GM23338 (cell line): ENCODE measurements at regions not wholly inside any gene's neighbourhood (a gene's known extent, or its start where the extent isn't known, plus 50 kb on each side); places are given as distances from the start of the nearest gene placed in this dataset.

Experiments used
- ATAC-seq: fragments of 200-7000 bp; cut with Tn5 transposase; 3 replicates; pipeline ENCODE4 v1.9.1; 2020
- DNase-seq: peaks from one replicate; pipeline ENCODE4 v3.0.0-alpha.2; 2015; ENCODE audit warnings: low spot score
- H2AFZ ChIP-seq: fragments of 200-600 bp; sonication (generic); 2 replicates; pipeline ENCODE4 v1.8.0; 2016; ENCODE audit warnings: antibody characterized with exemption, mild to moderate bottlenecking, moderate library complexity
- H3F3A ChIP-seq: fragments of 200-600 bp; sonication (generic); replicated peaks from 2 replicates; pipeline ENCODE4 v1.8.0; 2017; ENCODE audit warnings: antibody characterized with exemption, mixed run types, low read depth
- H3K27ac ChIP-seq: fragments of 200-600 bp; sonication (generic); 2 replicates; pipeline ENCODE4 v1.6.1; 2016; ENCODE audit warnings: low read depth
- H3K27me3 ChIP-seq: fragments of 200-600 bp; sonication (generic); 2 replicates; pipeline ENCODE4 v1.8.0; 2016; ENCODE audit warnings: mild to moderate bottlenecking, mixed run types, moderate library complexity; ENCODE audit not compliant: insufficient read depth
- H3K36me3 ChIP-seq: fragments of 200-600 bp; sonication (generic); 2 replicates; pipeline ENCODE4 v1.8.0; 2016; ENCODE audit warnings: mild to moderate bottlenecking; ENCODE audit not compliant: insufficient read depth
- H3K4me1 ChIP-seq: fragments of 200-600 bp; sonication (generic); 2 replicates; pipeline ENCODE4 v1.8.0; 2016; ENCODE audit warnings: mild to moderate bottlenecking, moderate library complexity; ENCODE audit not compliant: insufficient read depth
- H3K4me2 ChIP-seq: fragments of 200-600 bp; sonication (generic); 2 replicates; pipeline ENCODE4 v1.7.1; 2017; ENCODE audit warnings: mixed run types
- H3K4me3 ChIP-seq: fragments of 200-600 bp; sonication (generic); 2 replicates; pipeline ENCODE4 v1.6.1; 2016; ENCODE audit warnings: mixed run types
- H3K79me2 ChIP-seq: fragments of 200-600 bp; sonication (generic); replicated peaks from 2 replicates; pipeline ENCODE4 v1.8.0; 2017; ENCODE audit warnings: mild to moderate bottlenecking; ENCODE audit not compliant: insufficient read depth
- H3K9me2 ChIP-seq: fragments of 200-600 bp; sonication (generic); 2 replicates; pipeline ENCODE4 v1.8.0; 2017; ENCODE audit not compliant: insufficient read depth
- H4K20me1 ChIP-seq: fragments of 200-600 bp; sonication (generic); replicated peaks from 2 replicates; pipeline ENCODE4 v1.8.0; 2017; ENCODE audit warnings: mild to moderate bottlenecking; ENCODE audit not compliant: insufficient read depth
- H3K27ac Mint-ChIP-seq: 2 replicates; pipeline ENCODE4 v1.8.0; 2020; ENCODE audit warnings: inconsistent platforms, mild to moderate bottlenecking, moderate library complexity, mixed read lengths
- H3K27me3 Mint-ChIP-seq: 3 replicates; pipeline ENCODE4 v1.8.0; 2022; ENCODE audit warnings: low read depth, mild to moderate bottlenecking, moderate library complexity, mixed read lengths, inconsistent platforms; ENCODE audit not compliant: insufficient read depth, poor library complexity
- H3K36me3 Mint-ChIP-seq: 3 replicates; pipeline ENCODE4 v1.8.0; 2021; ENCODE audit warnings: low read depth, mild to moderate bottlenecking, inconsistent platforms, moderate library complexity, mixed read lengths
- H3K4me1 Mint-ChIP-seq: 3 replicates; pipeline ENCODE4 v1.8.0; 2020; ENCODE audit warnings: mild to moderate bottlenecking, inconsistent platforms, mixed read lengths
- H3K4me3 Mint-ChIP-seq: 3 replicates; pipeline ENCODE4 v1.8.0; 2021; ENCODE audit warnings: moderate library complexity, mild to moderate bottlenecking, inconsistent platforms, mixed read lengths
- H3K9me3 Mint-ChIP-seq: 3 replicates; pipeline ENCODE4 v1.8.0; 2020; ENCODE audit warnings: moderate library complexity, mild to moderate bottlenecking, inconsistent platforms, mixed read lengths
- CREB1 ChIP-seq: fragments of 250-450 bp; sonication (Bioruptor Pico); IDR thresholded peaks from 2 replicates; pipeline ENCODE4 v1.5.0; 2020; ENCODE audit warnings: low read depth, mild to moderate bottlenecking, moderate library complexity
- ETS1 ChIP-seq: IDR thresholded peaks from 2 replicates; pipeline ENCODE4 v1.6.1; 2016; ENCODE audit warnings: antibody characterized with exemption
- EZH2 ChIP-seq: fragments of 200-600 bp; sonication (generic); IDR thresholded peaks from one replicate; pipeline ENCODE4 v1.8.0; 2017; ENCODE audit warnings: antibody characterized with exemption, mild to moderate bottlenecking, low read depth; ENCODE audit not compliant: unreplicated experiment
- EZH2phosphoT487 ChIP-seq: fragments of 200-600 bp; sonication (generic); IDR thresholded peaks from one replicate; pipeline ENCODE4 v1.8.1; 2018; ENCODE audit warnings: antibody characterized with exemption; ENCODE audit not compliant: unreplicated experiment
- NANOG ChIP-seq: IDR thresholded peaks from 2 replicates; pipeline ENCODE4 v1.6.1; 2016; ENCODE audit warnings: antibody characterized with exemption, borderline replicate concordance
- STAT1 ChIP-seq: IDR thresholded peaks from one replicate; pipeline ENCODE4 v1.6.1; 2016; ENCODE audit warnings: antibody characterized with exemption; ENCODE audit not compliant: unreplicated experiment
- ZNF114 ChIP-seq: fragments of 250-450 bp; sonication (Bioruptor Pico); IDR thresholded peaks from 2 replicates; pipeline ENCODE4 v1.5.0; 2020; ENCODE audit warnings: mild to moderate bottlenecking, moderate library complexity
- ZNF331 ChIP-seq: fragments of 250-450 bp; sonication (Bioruptor Pico); IDR thresholded peaks from 2 replicates; pipeline ENCODE4 v1.5.0; 2020; ENCODE audit warnings: low read depth, mild to moderate bottlenecking, moderate library complexity
- TF ChIP-seq, protein P1 (sequence below), 2 experiments: fragments of 200-600 bp in 1 of 2; sonication (generic) in 1 of 2; conservative IDR thresholded peaks; 2 replicates each; pipeline versions ENCODE4 v1.5.1 to v1.6.1; 2016 to 2017; ENCODE audit warnings: antibody characterized with exemption in 2 of 2, low read depth in 2 of 2, mild to moderate bottlenecking in 2 of 2, moderate library complexity in 1 of 2
- TF ChIP-seq, protein P2 (sequence below): fragments of 250-450 bp; sonication (Bioruptor Pico); IDR thresholded peaks from 2 replicates; pipeline ENCODE4 v1.5.0; 2020; ENCODE audit warnings: mild to moderate bottlenecking, moderate library complexity

DNA sequence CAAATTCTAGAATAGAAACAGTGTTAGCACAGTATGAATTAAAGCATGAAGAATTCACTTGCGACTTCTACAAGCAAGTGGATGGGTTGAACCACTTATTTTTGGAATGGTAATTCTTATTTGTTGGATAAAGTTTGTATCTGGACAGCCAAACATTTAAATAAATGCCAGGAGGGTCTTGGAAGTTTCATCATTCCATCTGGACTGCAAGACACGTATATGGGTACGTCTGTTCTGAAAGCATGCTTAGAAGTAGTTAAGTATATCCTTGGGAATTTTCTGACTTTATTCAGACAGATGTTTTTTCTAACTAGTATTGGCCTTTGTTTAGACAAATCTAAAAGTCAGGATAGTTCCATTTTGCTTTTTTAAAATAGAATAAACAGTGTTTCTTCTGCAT, 77.5 kb upstream of the CASK start:
- H3K9me3 Mint-ChIP-seq: peaks cover 4% of the 10 kb centered on the region; the same call in 1 of the 3 replicates
- ATAC-seq (no peak), DNase-seq (no peak)
- no peaks in the 10 kb centered on the region for H3K79me2 ChIP-seq
- H3K9me2 ChIP-seq: no peaks in the 10 kb centered on the region
- H3K4me3 ChIP-seq: no peak overlapping the region
- no peaks in the 10 kb centered on the region for H3K27me3 ChIP-seq
- no peak overlapping the region for H2AFZ ChIP-seq
- no peaks in the 10 kb centered on the region for H3K4me1 Mint-ChIP-seq
- H3K4me3 Mint-ChIP-seq: no peak overlapping the region
- H3K27ac Mint-ChIP-seq: no peak overlapping the region
- no peak overlapping the region for H3K4me2 ChIP-seq
- H3K36me3 Mint-ChIP-seq: peaks cover 4% of the 10 kb centered on the region; the same call in 1 of the 3 replicates
- no peaks in the 10 kb centered on the region for H4K20me1 ChIP-seq
- no peaks in the 10 kb centered on the region for H3F3A ChIP-seq
- no peaks in the 10 kb centered on the region for H3K36me3 ChIP-seq
- no peak overlapping the region for H3K27ac ChIP-seq
- H3K4me1 ChIP-seq: no peaks in the 10 kb centered on the region
- no peaks in the 10 kb centered on the region for H3K27me3 Mint-ChIP-seq
- TF ChIP-seq NANOG (no peak), ETS1 (no peak), EZH2 (no peak), ZNF114 (CRISPR knock-in tag) (no peak), ZNF331 (no peak), CREB1 (CRISPR knock-in tag) (no peak), EZH2phosphoT487 (no peak), STAT1 (no peak)
- TF ChIP-seq, protein P1, sequence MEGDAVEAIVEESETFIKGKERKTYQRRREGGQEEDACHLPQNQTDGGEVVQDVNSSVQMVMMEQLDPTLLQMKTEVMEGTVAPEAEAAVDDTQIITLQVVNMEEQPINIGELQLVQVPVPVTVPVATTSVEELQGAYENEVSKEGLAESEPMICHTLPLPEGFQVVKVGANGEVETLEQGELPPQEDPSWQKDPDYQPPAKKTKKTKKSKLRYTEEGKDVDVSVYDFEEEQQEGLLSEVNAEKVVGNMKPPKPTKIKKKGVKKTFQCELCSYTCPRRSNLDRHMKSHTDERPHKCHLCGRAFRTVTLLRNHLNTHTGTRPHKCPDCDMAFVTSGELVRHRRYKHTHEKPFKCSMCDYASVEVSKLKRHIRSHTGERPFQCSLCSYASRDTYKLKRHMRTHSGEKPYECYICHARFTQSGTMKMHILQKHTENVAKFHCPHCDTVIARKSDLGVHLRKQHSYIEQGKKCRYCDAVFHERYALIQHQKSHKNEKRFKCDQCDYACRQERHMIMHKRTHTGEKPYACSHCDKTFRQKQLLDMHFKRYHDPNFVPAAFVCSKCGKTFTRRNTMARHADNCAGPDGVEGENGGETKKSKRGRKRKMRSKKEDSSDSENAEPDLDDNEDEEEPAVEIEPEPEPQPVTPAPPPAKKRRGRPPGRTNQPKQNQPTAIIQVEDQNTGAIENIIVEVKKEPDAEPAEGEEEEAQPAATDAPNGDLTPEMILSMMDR (conservative IDR thresholded peaks at IDR 0.05; ENCODE audit: low read depth in 2 of 2): no peak

- no peak overlapping the region for H2AFZ ChIP-seq
- H3K27me3 ChIP-seq: no peaks in the 10 kb centered on the region
- ATAC-seq: no peak
- no peaks in the 10 kb centered on the region for H3F3A ChIP-seq
- H3K4me1 ChIP-seq: 0 out of 2 replicates have a peak, but pooled peaks cover 3% of the 10 kb centered on the region
- Mint-ChIP-seq H3K27ac (no peak overlapping the region), H3K4me3 (no peak overlapping the region), H3K27me3 (no peaks in the 10 kb centered on the region), H3K4me1 (no peaks in the 10 kb centered on the region), H3K9me3 (no peaks in the 10 kb centered on the region), H3K36me3 (no peaks in the 10 kb centered on the region)
- no peaks in the 10 kb centered on the region for H4K20me1 ChIP-seq
- H3K4me3 ChIP-seq: no peak overlapping the region
- H3K4me2 ChIP-seq: no peak overlapping the region
- TF ChIP-seq, protein P2, sequence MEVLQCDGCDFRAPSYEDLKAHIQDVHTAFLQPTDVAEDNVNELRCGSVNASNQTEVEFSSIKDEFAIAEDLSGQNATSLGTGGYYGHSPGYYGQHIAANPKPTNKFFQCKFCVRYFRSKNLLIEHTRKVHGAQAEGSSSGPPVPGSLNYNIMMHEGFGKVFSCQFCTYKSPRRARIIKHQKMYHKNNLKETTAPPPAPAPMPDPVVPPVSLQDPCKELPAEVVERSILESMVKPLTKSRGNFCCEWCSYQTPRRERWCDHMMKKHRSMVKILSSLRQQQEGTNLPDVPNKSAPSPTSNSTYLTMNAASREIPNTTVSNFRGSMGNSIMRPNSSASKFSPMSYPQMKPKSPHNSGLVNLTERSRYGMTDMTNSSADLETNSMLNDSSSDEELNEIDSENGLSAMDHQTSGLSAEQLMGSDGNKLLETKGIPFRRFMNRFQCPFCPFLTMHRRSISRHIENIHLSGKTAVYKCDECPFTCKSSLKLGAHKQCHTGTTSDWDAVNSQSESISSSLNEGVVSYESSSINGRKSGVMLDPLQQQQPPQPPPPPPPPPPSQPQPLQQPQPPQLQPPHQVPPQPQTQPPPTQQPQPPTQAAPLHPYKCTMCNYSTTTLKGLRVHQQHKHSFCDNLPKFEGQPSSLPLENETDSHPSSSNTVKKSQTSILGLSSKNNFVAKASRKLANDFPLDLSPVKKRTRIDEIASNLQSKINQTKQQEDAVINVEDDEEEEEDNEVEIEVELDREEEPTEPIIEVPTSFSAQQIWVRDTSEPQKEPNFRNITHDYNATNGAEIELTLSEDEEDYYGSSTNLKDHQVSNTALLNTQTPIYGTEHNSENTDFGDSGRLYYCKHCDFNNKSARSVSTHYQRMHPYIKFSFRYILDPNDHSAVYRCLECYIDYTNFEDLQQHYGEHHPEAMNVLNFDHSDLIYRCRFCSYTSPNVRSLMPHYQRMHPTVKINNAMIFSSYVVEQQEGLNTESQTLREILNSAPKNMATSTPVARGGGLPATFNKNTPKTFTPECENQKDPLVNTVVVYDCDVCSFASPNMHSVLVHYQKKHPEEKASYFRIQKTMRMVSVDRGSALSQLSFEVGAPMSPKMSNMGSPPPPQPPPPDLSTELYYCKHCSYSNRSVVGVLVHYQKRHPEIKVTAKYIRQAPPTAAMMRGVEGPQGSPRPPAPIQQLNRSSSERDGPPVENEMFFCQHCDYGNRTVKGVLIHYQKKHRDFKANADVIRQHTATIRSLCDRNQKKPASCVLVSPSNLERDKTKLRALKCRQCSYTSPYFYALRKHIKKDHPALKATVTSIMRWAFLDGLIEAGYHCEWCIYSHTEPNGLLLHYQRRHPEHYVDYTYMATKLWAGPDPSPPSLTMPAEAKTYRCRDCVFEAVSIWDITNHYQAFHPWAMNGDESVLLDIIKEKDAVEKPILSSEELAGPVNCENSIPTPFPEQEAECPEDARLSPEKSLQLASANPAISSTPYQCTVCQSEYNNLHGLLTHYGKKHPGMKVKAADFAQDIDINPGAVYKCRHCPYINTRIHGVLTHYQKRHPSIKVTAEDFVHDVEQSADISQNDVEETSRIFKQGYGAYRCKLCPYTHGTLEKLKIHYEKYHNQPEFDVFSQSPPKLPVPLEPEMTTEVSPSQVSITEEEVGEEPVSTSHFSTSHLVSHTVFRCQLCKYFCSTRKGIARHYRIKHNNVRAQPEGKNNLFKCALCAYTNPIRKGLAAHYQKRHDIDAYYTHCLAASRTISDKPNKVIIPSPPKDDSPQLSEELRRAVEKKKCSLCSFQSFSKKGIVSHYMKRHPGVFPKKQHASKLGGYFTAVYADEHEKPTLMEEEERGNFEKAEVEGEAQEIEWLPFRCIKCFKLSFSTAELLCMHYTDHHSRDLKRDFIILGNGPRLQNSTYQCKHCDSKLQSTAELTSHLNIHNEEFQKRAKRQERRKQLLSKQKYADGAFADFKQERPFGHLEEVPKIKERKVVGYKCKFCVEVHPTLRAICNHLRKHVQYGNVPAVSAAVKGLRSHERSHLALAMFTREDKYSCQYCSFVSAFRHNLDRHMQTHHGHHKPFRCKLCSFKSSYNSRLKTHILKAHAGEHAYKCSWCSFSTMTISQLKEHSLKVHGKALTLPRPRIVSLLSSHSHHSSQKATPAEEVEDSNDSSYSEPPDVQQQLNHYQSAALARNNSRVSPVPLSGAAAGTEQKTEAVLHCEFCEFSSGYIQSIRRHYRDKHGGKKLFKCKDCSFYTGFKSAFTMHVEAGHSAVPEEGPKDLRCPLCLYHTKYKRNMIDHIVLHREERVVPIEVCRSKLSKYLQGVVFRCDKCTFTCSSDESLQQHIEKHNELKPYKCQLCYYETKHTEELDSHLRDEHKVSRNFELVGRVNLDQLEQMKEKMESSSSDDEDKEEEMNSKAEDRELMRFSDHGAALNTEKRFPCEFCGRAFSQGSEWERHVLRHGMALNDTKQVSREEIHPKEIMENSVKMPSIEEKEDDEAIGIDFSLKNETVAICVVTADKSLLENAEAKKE (CRISPR knock-in tag): no peak
- TF ChIP-seq, protein P1 (conservative IDR thresholded peaks at IDR 0.05; ENCODE audit: low read depth in 2 of 2): no peak
- TF ChIP-seq ZNF331: no peak
- no peak for TF ChIP-seq NANOG
- DNase-seq: no peak
- H3K79me2 ChIP-seq: no peaks in the 10 kb centered on the region
- H3K36me3 ChIP-seq: no peaks in the 10 kb centered on the region
- H3K27ac ChIP-seq: no peak overlapping the region
- H3K9me2 ChIP-seq: no peaks in the 10 kb centered on the region
Measured at GRCh38 chrX:41984628-41985027, 61.3 kb upstream of the CASK start.
